Right lobe of liver (tissue), 6 donors: ENCODE measurements at regions not wholly inside any gene's neighbourhood (a gene's known extent, or its start where the extent isn't known, plus 50 kb on each side); places are given as distances from the start of the nearest gene placed in this dataset.
A peak's percentile ranks its signal among the peaks of the same experiment; 100 is the strongest.

Experiments used
- ATAC-seq, 4 donors: fragments of 200-7000 bp; cut with Tn5 transposase; one replicate each; pipeline ENCODE4 v1.9.1; 2020; ENCODE audit warnings: mild to moderate bottlenecking in 4 of 4, moderate library complexity in 4 of 4
- DNase-seq, 3 donors: peaks; one replicate each; pipeline ENCODE4 v3.0.0-alpha.2; 2020
- H3K27ac ChIP-seq, 3 donors: fragments of 200-600 bp; one replicate each; pipeline ENCODE4 v1.8.0; 2022
- H3K27me3 ChIP-seq, 2 donors: fragments of 200-600 bp; one replicate each; pipeline ENCODE4 v1.8.0; 2022
- H3K36me3 ChIP-seq, 4 donors: fragments of 200-600 bp; sonication (generic) in 1 of 4; one replicate each; pipeline versions ENCODE4 v1.5.1 to v1.8.0; 2017 to 2022; ENCODE audit warnings: control low read depth in 1 of 4
- H3K4me1 ChIP-seq, 4 donors: fragments of 200-600 bp; sonication (generic) in 1 of 4; one replicate each; pipeline versions ENCODE4 v1.5.1 to v1.8.0; 2017 to 2022; ENCODE audit warnings: control low read depth in 1 of 4
- H3K4me3 ChIP-seq, 3 donors: fragments of 200-600 bp; one replicate each; pipeline ENCODE4 v1.8.0; 2022
- H3K9me3 ChIP-seq, 4 donors: fragments of 200-600 bp; sonication (generic) in 1 of 4; one replicate each; pipeline versions ENCODE4 v1.5.1 to v1.8.0; 2017 to 2022; ENCODE audit warnings: control low read depth in 1 of 4
- CTCF ChIP-seq, 4 donors: fragments of 200-600 bp in 3 of 4; fragments of 450-650 bp in 1 of 4; IDR thresholded peaks; one replicate each; pipeline versions ENCODE4 v1.5.1 to v1.8.0; 2016 to 2022; ENCODE audit warnings: antibody characterized with exemption in 4 of 4, mild to moderate bottlenecking in 2 of 4
- POLR2A ChIP-seq: fragments of 450-650 bp; IDR thresholded peaks from one replicate; pipeline ENCODE4 v1.6.1; 2017; ENCODE audit warnings: antibody characterized with exemption, mild to moderate bottlenecking
- WGBS: methylation state at CpG from one replicate; pipeline ENCODE4 v1.1.6; 2018; ENCODE audit warnings: low coverage, low lambda C conversion rate; ENCODE audit not compliant: insufficient coverage; ENCODE audit errors: missing lambda C conversion rate; 5-methylcytosine and 5-hydroxymethylcytosine counted together
- intact Hi-C, 2 donors: fragments of 100-400 bp; cut with DNase I; formaldehyde crosslinking; loops; one replicate each; pipeline versions ENCODE4 v1.11.2 to v1.14.1; 2022
- donor health status: DM: no; HTN: yes; CAD: no.
- donor health status: DM: no; HTN: no; CAD: no.
- donor health status: DM: no; HTN: no; CAD: no.
- donor health status: DM: no; HTN: yes; CAD: no.
- donor health status: DM: no; HTN: yes; CAD: no.

- no peak for DNase-seq
- Histone ChIP-seq H3K4me3 (no peak overlapping the region), H3K4me1 (peaks cover 0 to 8% (median 0%) of the 10 kb centered on the region in 4 donors), H3K27ac (no peak overlapping the region), H3K27me3 (no peaks in the 10 kb centered on the region), H3K9me3 (no peaks in the 10 kb centered on the region), H3K36me3 (no peaks in the 10 kb centered on the region)
- intact Hi-C loops, result no loop called here
- no peak for ATAC-seq
- no CpG with 5 or more reads among the region's 4 CpGs for WGBS
- TF ChIP-seq CTCF (IDR thresholded peaks at IDR 0.05), result no peak
- TF ChIP-seq POLR2A, result no peak
Observed at GRCh38 chr14:76641541-76641940, 119.7 kb upstream of the VASH1 start.

GRCh38 chr14:76643887-76644286, 117.4 kb upstream of the VASH1 start:
- DNase-seq (no peak), ATAC-seq (no peak)
- TF ChIP-seq POLR2A (no peak), CTCF (IDR thresholded peaks at IDR 0.05) (no peak)
- intact Hi-C loops, result no loop called here
- H3K4me1 ChIP-seq, result peaks cover 0 to 8% (median 0%) of the 10 kb centered on the region in 4 donors
- no peak overlapping the region for H3K4me3 ChIP-seq
- no peak overlapping the region for H3K27ac ChIP-seq
- no peaks in the 10 kb centered on the region for H3K9me3 ChIP-seq
- no peaks in the 10 kb centered on the region for H3K36me3 ChIP-seq
- WGBS, result 27% methylated on average over 4 of the region's 6 CpGs
- no peaks in the 10 kb centered on the region for H3K27me3 ChIP-seq

GRCh38 chr14:76644855-76645518, 116.3 kb upstream of the VASH1 start:
- Histone ChIP-seq H3K4me3 (no peak overlapping the region), H3K27me3 (no peaks in the 10 kb centered on the region), H3K27ac (no peak overlapping the region), H3K4me1 (peaks cover 0 to 8% (median 0%) of the 10 kb centered on the region in 4 donors), H3K9me3 (no peaks in the 10 kb centered on the region), H3K36me3 (no peaks in the 10 kb centered on the region)
- TF ChIP-seq CTCF (IDR thresholded peaks at IDR 0.05) (peak; percentile 46 to 57 (median 48)), POLR2A (no peak)
- ATAC-seq (peak; percentile 39 to 60 (median 44)), DNase-seq (peak in 1 of 3 donors; percentile 40)
- 36% methylated on average over 6 of the region's 13 CpGs for WGBS
- intact Hi-C loops, result no loop called here

GRCh38 chr14:76647697-76648298, 113.5 kb upstream of the VASH1 start:
- Histone ChIP-seq H3K27ac (no peak overlapping the region), H3K36me3 (no peaks in the 10 kb centered on the region), H3K9me3 (no peaks in the 10 kb centered on the region), H3K27me3 (no peaks in the 10 kb centered on the region), H3K4me1 (no peaks in the 10 kb centered on the region), H3K4me3 (no peak overlapping the region)
- DNase-seq, result peak in 1 of 3 donors; percentile 50
- no peak for TF ChIP-seq POLR2A
- TF ChIP-seq CTCF (IDR thresholded peaks at IDR 0.05), result peak; percentile 64 to 85 (median 79)
- WGBS, result 57% methylated on average over 7 of the region's 7 CpGs
- intact Hi-C loops, result no loop called here
- peak; percentile 83 to 92 (median 88) for ATAC-seq
